PFSK-1 (cell line): ENCODE measurements at regions not wholly inside any gene's neighbourhood (a gene's known extent, or its start where the extent isn't known, plus 50 kb on each side); places are given as distances from the start of the nearest gene placed in this dataset.

Source experiments
- FOXP2 ChIP-seq: optimal IDR thresholded peaks from 2 replicates; pipeline ENCODE3; 2011; ENCODE audit warnings: borderline replicate concordance, control low read depth, inconsistent platforms; ENCODE audit not compliant: insufficient read depth; ENCODE audit errors: extremely low read length, extremely low read depth
- POLR2AphosphoS5 ChIP-seq: IDR thresholded peaks from 2 replicates; pipeline ENCODE4 v1.6.1; 2012; ENCODE audit warnings: low read depth, mild to moderate bottlenecking, control low read depth, low read length, moderate library complexity
- SIN3A ChIP-seq: IDR thresholded peaks from 2 replicates; pipeline ENCODE4 v1.6.1; 2012; ENCODE audit warnings: mild to moderate bottlenecking, low read length, moderate library complexity, borderline replicate concordance; ENCODE audit not compliant: insufficient read depth
- TAF1 ChIP-seq: IDR thresholded peaks from 2 replicates; pipeline ENCODE4 v1.6.1; 2012; ENCODE audit warnings: low read length, control low read depth, borderline replicate concordance; ENCODE audit not compliant: insufficient read depth
- TF ChIP-seq, protein P1 (sequence below), 2 experiments: IDR thresholded peaks; 2 replicates each; pipeline versions ENCODE4 v1.6.1 to v1.8.0; 2011 to 2012; ENCODE audit warnings: low read depth in 2 of 2, low read length in 2 of 2, control low read depth in 1 of 2, inconsistent platforms in 1 of 2, mild to moderate bottlenecking in 1 of 2, moderate library complexity in 1 of 2; ENCODE audit not compliant: insufficient read depth in 1 of 2

- TF ChIP-seq, protein P1, sequence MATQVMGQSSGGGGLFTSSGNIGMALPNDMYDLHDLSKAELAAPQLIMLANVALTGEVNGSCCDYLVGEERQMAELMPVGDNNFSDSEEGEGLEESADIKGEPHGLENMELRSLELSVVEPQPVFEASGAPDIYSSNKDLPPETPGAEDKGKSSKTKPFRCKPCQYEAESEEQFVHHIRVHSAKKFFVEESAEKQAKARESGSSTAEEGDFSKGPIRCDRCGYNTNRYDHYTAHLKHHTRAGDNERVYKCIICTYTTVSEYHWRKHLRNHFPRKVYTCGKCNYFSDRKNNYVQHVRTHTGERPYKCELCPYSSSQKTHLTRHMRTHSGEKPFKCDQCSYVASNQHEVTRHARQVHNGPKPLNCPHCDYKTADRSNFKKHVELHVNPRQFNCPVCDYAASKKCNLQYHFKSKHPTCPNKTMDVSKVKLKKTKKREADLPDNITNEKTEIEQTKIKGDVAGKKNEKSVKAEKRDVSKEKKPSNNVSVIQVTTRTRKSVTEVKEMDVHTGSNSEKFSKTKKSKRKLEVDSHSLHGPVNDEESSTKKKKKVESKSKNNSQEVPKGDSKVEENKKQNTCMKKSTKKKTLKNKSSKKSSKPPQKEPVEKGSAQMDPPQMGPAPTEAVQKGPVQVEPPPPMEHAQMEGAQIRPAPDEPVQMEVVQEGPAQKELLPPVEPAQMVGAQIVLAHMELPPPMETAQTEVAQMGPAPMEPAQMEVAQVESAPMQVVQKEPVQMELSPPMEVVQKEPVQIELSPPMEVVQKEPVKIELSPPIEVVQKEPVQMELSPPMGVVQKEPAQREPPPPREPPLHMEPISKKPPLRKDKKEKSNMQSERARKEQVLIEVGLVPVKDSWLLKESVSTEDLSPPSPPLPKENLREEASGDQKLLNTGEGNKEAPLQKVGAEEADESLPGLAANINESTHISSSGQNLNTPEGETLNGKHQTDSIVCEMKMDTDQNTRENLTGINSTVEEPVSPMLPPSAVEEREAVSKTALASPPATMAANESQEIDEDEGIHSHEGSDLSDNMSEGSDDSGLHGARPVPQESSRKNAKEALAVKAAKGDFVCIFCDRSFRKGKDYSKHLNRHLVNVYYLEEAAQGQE (IDR thresholded peaks at IDR 0.05; ENCODE audit: insufficient read depth in 1 of 2, low read depth in 2 of 2, low read length in 2 of 2), result no peak
- TF ChIP-seq POLR2AphosphoS5, result no peak
- no peak for TF ChIP-seq SIN3A
- TF ChIP-seq TAF1, result no peak
- TF ChIP-seq FOXP2, result no peak
These were observed 173.5 kb upstream of the PAPPA start for GRCh38 chr9:115980054-115980453.

DNA sequence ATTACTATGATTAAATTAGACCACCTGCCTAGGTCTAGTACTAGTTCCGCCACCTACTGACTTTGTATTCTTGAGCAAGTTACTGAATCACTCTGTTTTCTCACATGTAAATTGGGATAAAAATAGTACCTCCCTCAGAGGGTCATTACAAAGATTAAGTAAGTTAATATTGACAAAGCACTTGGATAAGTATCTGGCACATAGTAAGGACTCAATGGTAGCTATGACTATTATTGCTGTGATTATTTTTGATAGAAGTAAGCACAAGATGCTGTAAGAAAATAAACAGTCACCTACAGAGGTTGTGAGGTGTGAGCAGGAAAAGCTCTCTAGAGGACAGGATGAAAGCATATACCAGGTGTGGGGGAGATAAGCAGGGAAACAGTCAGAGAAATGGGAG, 173.1 kb upstream of the PAPPA start:
- TF ChIP-seq SIN3A, result no peak
- TF ChIP-seq, protein P1 (IDR thresholded peaks at IDR 0.05; ENCODE audit: insufficient read depth in 1 of 2, low read depth in 2 of 2, low read length in 2 of 2), result no peak
- no peak for TF ChIP-seq POLR2AphosphoS5
- TF ChIP-seq TAF1, result no peak
- TF ChIP-seq FOXP2, result no peak

DNA sequence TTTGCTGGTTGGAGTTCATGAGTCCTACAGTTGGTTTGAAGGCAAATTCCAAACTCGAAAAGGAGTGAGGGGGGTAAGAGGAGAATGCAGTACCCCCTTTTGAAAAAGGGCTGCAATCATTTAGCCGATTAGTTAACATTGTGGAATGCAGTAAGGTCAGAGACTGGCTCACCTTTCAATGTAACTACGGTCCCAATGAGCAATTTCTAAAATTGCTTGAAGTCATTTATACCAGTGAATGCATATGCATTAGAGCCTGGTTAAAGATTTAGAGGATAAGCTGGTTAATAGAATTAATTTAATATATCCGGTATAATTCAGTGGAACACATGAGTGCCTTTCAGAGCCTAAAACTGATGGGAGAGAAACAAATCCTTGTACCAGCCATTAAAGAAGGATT, 172.6 kb upstream of the PAPPA start:
- no peak for TF ChIP-seq TAF1
- TF ChIP-seq, protein P1 (IDR thresholded peaks at IDR 0.05; ENCODE audit: insufficient read depth in 1 of 2, low read depth in 2 of 2, low read length in 2 of 2), result no peak
- no peak for TF ChIP-seq SIN3A
- TF ChIP-seq POLR2AphosphoS5, result no peak
- no peak for TF ChIP-seq FOXP2

- TF ChIP-seq, protein P1 (IDR thresholded peaks at IDR 0.05; ENCODE audit: insufficient read depth in 1 of 2, low read depth in 2 of 2, low read length in 2 of 2), result no peak
- TF ChIP-seq FOXP2 (no peak), POLR2AphosphoS5 (no peak), SIN3A (no peak), TAF1 (no peak)
These were observed 170.2 kb upstream of the PAPPA start for GRCh38 chr9:115983366-115983765.

DNA sequence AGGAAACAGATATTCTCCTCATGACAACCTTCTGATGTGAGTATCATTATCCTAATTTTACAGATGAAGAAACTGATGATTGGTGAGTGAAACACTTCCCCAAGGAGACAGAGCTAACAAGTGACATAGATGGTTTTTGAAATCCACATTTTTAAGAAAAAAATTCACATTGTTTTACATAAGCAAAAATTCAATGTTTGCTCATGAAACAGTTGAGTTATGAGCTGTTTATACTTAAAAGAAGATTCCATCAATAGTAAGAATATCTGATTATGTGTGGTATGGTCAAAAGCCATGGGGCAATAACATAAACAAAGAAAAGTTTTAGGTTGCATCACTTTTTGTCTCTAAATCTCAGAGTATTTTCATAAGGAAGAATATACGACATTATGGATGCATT, 167.9 kb upstream of the PAPPA start:
- TF ChIP-seq FOXP2, result no peak
- TF ChIP-seq, protein P1 (IDR thresholded peaks at IDR 0.05; ENCODE audit: insufficient read depth in 1 of 2, low read depth in 2 of 2, low read length in 2 of 2), result no peak
- no peak for TF ChIP-seq POLR2AphosphoS5
- TF ChIP-seq SIN3A, result no peak
- TF ChIP-seq TAF1, result no peak
